Activated CD8-positive, alpha-beta T cell treated with anti-CD3 and anti-CD28 coated beads for 36 hours (primary cell): ENCODE measurements at regions not wholly inside any gene's neighbourhood (a gene's known extent, or its start where the extent isn't known, plus 50 kb on each side); places are given as distances from the start of the nearest gene placed in this dataset.

Source experiments
- ATAC-seq: fragments of 200-7000 bp; cut with Tn5 transposase; one replicate; pipeline ENCODE4 v1.10.0; 2021; ENCODE audit warnings: mild to moderate bottlenecking, moderate library complexity
- CTCF ChIA-PET: fragments of 350-600 bp; sonication (Branson Sonifier 250); formaldehyde crosslinking; loops from one replicate; lab custom pipeline; 2021; ENCODE audit warnings: antibody characterized with exemption; lab: Charles Lee
- POLR2A ChIA-PET: fragments of 350-600 bp; sonication (Branson Sonifier 250); formaldehyde crosslinking; loops from one replicate; lab custom pipeline; 2021; ENCODE audit warnings: antibody characterized with exemption; lab: Charles Lee
- DNase-seq: peaks from one replicate; pipeline ENCODE4 v3.0.0-alpha.2; 2020
- H3K27ac Mint-ChIP-seq: one replicate; pipeline ENCODE4 v1.8.0; 2021; ENCODE audit warnings: mild to moderate bottlenecking, mixed read lengths
- H3K27me3 Mint-ChIP-seq: one replicate; pipeline ENCODE4 v1.8.0; 2021; ENCODE audit warnings: mixed read lengths
- H3K36me3 Mint-ChIP-seq: one replicate; pipeline ENCODE4 v1.8.0; 2021; ENCODE audit warnings: low read depth, mixed read lengths
- H3K4me1 Mint-ChIP-seq: one replicate; pipeline ENCODE4 v1.8.0; 2021; ENCODE audit warnings: low read depth, mixed read lengths
- H3K4me3 Mint-ChIP-seq: one replicate; pipeline ENCODE4 v1.8.0; 2021; ENCODE audit warnings: mild to moderate bottlenecking, moderate library complexity, mixed read lengths
- H3K9me3 Mint-ChIP-seq: one replicate; pipeline ENCODE4 v1.8.0; 2021; ENCODE audit warnings: mixed read lengths
- intact Hi-C: fragments of 100-400 bp; cut with micrococcal nuclease; formaldehyde crosslinking; loops from one replicate; pipeline ENCODE4 v1.10.0; 2022
- TF ChIP-seq, protein P1 (sequence below): fragments of 200-600 bp; IDR thresholded peaks from one replicate; pipeline ENCODE4 v1.8.0; 2022; ENCODE audit warnings: antibody characterized with exemption, mild to moderate bottlenecking

DNA sequence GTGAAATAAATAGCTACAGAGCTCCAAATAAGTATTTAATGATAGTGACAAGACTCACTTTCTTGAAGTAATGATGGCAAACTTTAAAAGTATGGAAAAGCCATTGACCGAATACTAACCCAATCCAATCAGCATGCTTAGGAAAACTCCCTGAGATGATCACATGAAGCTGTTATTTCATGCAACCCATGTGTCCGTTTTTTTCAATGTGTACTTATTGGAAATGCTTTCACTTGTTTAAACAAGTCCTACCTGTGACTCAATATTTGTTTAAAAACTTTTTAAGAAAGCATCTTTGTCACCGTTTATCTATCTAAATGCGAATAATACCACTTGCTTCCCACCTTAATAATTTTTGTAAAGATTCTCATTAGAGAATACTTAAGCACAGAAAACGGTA is 185.8 kb downstream of the NRIP1 start:
- Mint-ChIP-seq H3K4me3 (no peak overlapping the region), H3K27ac (no peak overlapping the region), H3K36me3 (no peaks in the 10 kb centered on the region), H3K9me3 (no peaks in the 10 kb centered on the region), H3K4me1 (peaks cover 14% of the 10 kb centered on the region), H3K27me3 (no peaks in the 10 kb centered on the region)
- TF ChIP-seq, protein P1, sequence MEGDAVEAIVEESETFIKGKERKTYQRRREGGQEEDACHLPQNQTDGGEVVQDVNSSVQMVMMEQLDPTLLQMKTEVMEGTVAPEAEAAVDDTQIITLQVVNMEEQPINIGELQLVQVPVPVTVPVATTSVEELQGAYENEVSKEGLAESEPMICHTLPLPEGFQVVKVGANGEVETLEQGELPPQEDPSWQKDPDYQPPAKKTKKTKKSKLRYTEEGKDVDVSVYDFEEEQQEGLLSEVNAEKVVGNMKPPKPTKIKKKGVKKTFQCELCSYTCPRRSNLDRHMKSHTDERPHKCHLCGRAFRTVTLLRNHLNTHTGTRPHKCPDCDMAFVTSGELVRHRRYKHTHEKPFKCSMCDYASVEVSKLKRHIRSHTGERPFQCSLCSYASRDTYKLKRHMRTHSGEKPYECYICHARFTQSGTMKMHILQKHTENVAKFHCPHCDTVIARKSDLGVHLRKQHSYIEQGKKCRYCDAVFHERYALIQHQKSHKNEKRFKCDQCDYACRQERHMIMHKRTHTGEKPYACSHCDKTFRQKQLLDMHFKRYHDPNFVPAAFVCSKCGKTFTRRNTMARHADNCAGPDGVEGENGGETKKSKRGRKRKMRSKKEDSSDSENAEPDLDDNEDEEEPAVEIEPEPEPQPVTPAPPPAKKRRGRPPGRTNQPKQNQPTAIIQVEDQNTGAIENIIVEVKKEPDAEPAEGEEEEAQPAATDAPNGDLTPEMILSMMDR, result no peak
- CTCF ChIA-PET, result interaction anchor here (1.3 kb wide), 1 partner anchor 14 kb away, joined by 4 read pairs; no protein-coding TSS in a partner anchor
- intact Hi-C loops, result no loop called here
- DNase-seq (no peak), ATAC-seq (no peak)
- POLR2A ChIA-PET, result no interaction called here

DNA sequence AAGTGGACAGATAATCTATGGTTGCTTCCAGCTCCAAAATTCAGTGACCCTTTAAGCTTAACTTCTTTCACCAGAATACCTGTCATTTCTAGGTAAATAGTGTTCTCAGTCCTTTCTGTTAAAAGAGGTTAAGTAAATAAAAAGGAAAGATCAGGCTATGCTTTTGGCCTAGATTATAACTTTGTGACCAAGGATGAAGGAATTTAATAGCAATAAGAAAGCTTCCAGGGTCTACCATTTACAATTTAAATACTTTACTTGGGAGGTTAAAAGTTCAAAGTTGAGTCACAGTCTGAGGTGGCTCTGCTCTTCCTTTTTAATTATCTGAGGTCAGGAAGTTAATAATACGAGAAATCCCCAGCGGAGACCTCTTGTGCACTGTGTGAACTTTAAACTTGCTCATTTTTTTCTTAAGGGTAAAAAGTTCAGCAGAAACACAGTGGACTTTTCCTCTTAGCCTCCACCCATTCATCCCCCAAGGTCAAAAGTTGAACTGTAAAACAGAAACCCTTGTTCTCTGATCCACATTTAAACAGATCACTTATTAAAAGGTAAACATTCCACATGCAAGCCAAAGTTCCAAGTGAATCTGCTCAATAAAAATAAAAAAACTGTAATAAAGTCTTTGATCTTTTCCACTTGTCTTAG is 187.1 kb downstream of the NRIP1 start:
- POLR2A ChIA-PET, result no interaction called here

DNA sequence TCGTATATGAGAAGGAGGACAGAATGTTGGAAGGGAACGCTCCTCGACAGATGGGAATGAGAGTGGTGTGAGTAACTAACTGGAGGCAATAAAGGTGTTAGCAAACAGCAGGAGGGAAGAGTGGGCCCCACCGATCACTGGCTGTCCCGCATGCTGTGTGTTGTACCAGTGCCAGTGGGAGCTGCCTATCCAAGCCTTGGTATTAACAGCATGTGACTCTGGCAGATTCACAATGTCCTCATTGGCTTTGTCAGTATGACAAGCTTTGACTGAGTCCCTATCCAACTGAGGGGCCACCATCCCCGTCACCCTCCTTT is 188.3 kb downstream of the NRIP1 start:
- Mint-ChIP-seq H3K27me3 (no peaks in the 10 kb centered on the region), H3K36me3 (no peaks in the 10 kb centered on the region), H3K4me1 (peaks cover 12% of the 10 kb centered on the region), H3K4me3 (no peak overlapping the region), H3K9me3 (no peaks in the 10 kb centered on the region), H3K27ac (no peak overlapping the region)
- DNase-seq (no peak), ATAC-seq (no peak)
- TF ChIP-seq, protein P1, result no peak
- ChIA-PET POLR2A (no interaction called here), CTCF (interaction anchor here (1.3 kb wide), 1 partner anchor 12 kb away, joined by 3 read pairs; no protein-coding TSS in a partner anchor)
- intact Hi-C loops, result no loop called here

More for the DNA sequence above, 187.1 kb downstream of the NRIP1 start:
- Mint-ChIP-seq H3K4me1 (peaks cover 12% of the 10 kb centered on the region), H3K9me3 (no peaks in the 10 kb centered on the region), H3K27me3 (no peaks in the 10 kb centered on the region), H3K27ac (no peak overlapping the region), H3K4me3 (no peak overlapping the region), H3K36me3 (no peaks in the 10 kb centered on the region)
- TF ChIP-seq, protein P1, result no peak
- DNase-seq, result no peak
- intact Hi-C loops, result no loop called here
- CTCF ChIA-PET, result no interaction called here
- ATAC-seq, result peak; percentile 24

DNA sequence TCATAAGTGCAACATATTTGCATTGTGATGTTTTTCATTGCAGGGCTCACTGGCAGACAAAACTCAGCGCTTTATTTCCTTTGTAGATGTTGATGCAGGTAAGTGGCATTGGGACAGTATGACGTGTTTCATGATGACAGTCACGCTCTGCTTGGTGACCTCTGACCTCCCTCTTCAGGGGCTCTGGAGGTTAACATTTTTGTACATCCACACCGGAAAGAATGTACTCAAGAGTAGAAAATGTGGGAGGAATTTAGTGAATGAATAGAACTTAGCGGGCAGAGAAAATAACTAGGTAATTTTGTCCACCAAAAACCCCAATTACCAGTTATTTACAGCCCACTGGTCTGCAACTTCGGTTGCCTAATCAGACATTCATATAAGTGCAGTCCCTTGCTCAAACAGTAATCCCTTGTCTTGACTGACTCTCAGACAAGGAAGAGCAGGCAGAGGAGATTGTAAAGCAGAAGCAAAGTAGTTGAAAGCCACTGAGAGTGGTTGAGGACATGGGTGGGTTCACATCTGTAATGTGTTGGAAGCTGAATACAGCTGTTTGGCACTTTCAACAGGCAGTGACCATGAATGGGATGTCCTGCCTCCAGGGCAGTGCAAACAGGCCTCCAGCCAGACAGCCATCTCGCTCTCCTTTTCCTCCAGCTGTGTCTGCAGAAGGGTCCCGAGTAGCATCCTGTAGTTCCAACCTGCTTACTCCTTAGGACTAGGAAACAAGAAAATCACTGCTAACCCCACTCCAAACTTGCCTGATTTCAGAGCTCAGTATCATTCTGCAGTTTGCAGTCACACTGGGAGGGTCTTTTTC is 188.9 kb downstream of the NRIP1 start:
- TF ChIP-seq, protein P1, result no peak
- DNase-seq (no peak), ATAC-seq (no peak)
- Mint-ChIP-seq H3K9me3 (no peaks in the 10 kb centered on the region), H3K4me1 (peaks cover 12% of the 10 kb centered on the region), H3K27ac (no peak overlapping the region), H3K27me3 (no peaks in the 10 kb centered on the region), H3K36me3 (no peaks in the 10 kb centered on the region), H3K4me3 (no peak overlapping the region)
- CTCF ChIA-PET, result interaction anchor here (1.3 kb wide), 1 partner anchor 12 kb away, joined by 3 read pairs; no protein-coding TSS in a partner anchor
- intact Hi-C loops, result no loop called here
- POLR2A ChIA-PET, result no interaction called here

DNA sequence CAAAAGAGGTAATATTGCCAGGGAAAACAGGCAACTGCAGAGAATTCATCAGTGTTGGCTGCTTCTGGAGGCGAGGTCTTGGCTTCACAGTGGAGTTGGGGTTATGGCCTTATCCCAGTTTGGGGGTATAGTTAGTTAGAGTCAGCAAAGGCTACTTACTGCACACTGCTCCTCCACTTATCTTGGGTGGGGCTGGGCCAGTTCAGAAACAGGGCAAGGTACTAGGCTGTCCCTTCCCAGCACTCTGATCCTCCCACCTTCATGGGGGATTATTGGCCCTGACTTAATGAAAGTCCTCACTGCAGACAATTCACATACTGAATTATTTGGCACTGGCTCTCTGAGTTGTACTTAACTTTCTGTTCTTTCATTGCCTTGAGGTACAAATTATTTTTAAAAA is 189.6 kb downstream of the NRIP1 start:
- ChIA-PET CTCF (interaction anchor here (2.4 kb wide), 1 partner anchor 11 kb away, joined by 9 read pairs; no protein-coding TSS in a partner anchor), POLR2A (no interaction called here)
- DNase-seq, result no peak
- no peak for ATAC-seq
- peaks cover under 1% of the 10 kb centered on the region for H3K27me3 Mint-ChIP-seq
- peaks cover 12% of the 10 kb centered on the region for H3K4me1 Mint-ChIP-seq
- H3K4me3 Mint-ChIP-seq, result no peak overlapping the region
- H3K9me3 Mint-ChIP-seq, result no peaks in the 10 kb centered on the region
- no peaks in the 10 kb centered on the region for H3K36me3 Mint-ChIP-seq
- intact Hi-C loops, result no loop called here
- TF ChIP-seq, protein P1, result no peak
- no peak overlapping the region for H3K27ac Mint-ChIP-seq
